Pons (tissue), 1 donor: ENCODE measurements at regions not wholly inside any gene's neighbourhood (a gene's known extent, or its start where the extent isn't known, plus 50 kb on each side); places are given as distances from the start of the nearest gene placed in this dataset.

ENCODE experiments used
- DNase-seq: peaks from one replicate; pipeline ENCODE4 v3.0.0-alpha.2; 2016; ENCODE audit warnings: low spot score

- no peak for DNase-seq
Observed at GRCh38 chr7:46202379-46202778, 281.3 kb upstream of the IGFBP3 start.

- no peak for DNase-seq
Observed at GRCh38 chr7:46201961-46202360, 280.9 kb upstream of the IGFBP3 start.

- DNase-seq, result no peak
Observed at GRCh38 chr7:46198701-46199100, 277.6 kb upstream of the IGFBP3 start.

- no peak for DNase-seq
Observed at GRCh38 chr7:46197785-46198540, 276.9 kb upstream of the IGFBP3 start.

GRCh38 chr7:46195934-46196333 lies 274.9 kb upstream of the IGFBP3 start:
- no peak for DNase-seq

GRCh38 chr7:46192271-46192670 lies 271.2 kb upstream of the IGFBP3 start:
- no peak for DNase-seq

- DNase-seq, result no peak
Observed at GRCh38 chr7:46191776-46192175, 270.7 kb upstream of the IGFBP3 start.

- DNase-seq, result no peak
Observed at GRCh38 chr7:46191296-46191695, 270.2 kb upstream of the IGFBP3 start.

GRCh38 chr7:46189255-46189790 lies 268.3 kb upstream of the IGFBP3 start:
- DNase-seq, result no peak

GRCh38 chr7:46186131-46186530 lies 265.1 kb upstream of the IGFBP3 start:
- DNase-seq, result no peak

- DNase-seq, result no peak
Observed at GRCh38 chr7:46179061-46179610, 258.1 kb upstream of the IGFBP3 start.

- no peak for DNase-seq
Observed at GRCh38 chr7:46178661-46179060, 257.6 kb upstream of the IGFBP3 start.

GRCh38 chr7:46177821-46178220 lies 256.7 kb upstream of the IGFBP3 start:
- no peak for DNase-seq

- no peak for DNase-seq
Observed at GRCh38 chr7:46175221-46175620, 254.1 kb upstream of the IGFBP3 start.

- no peak for DNase-seq
Observed at GRCh38 chr7:46174196-46174580, 253.1 kb upstream of the IGFBP3 start.

GRCh38 chr7:46173476-46174195 lies 252.6 kb upstream of the IGFBP3 start:
- no peak for DNase-seq

GRCh38 chr7:46170792-46171191 lies 249.7 kb upstream of the IGFBP3 start:
- DNase-seq, result no peak

GRCh38 chr7:46170021-46170420 lies 248.9 kb upstream of the IGFBP3 start:
- no peak for DNase-seq

GRCh38 chr7:46169384-46169755 lies 248.3 kb upstream of the IGFBP3 start:
- DNase-seq, result no peak

GRCh38 chr7:46168671-46169383 lies 247.8 kb upstream of the IGFBP3 start:
- DNase-seq, result no peak

- DNase-seq, result no peak
Observed at GRCh38 chr7:46168231-46168630, 247.2 kb upstream of the IGFBP3 start.

- DNase-seq, result no peak
Observed at GRCh38 chr7:46165276-46165675, 244.2 kb upstream of the IGFBP3 start.
